Fibroblast of lung (primary cell): ENCODE measurements at regions not wholly inside any gene's neighbourhood (a gene's known extent, or its start where the extent isn't known, plus 50 kb on each side); places are given as distances from the start of the nearest gene placed in this dataset.

Experiments used
- DNase-seq, 2 donors: peaks; one replicate each; pipeline versions ENCODE4 v3.0.0 to v3.0.0-alpha.2; 2010; ENCODE audit warnings: low read depth in 2 of 2
- H2AFZ ChIP-seq: 2 replicates; pipeline ENCODE4 v1.5.1; 2012; ENCODE audit warnings: low read length, control low read depth, inconsistent platforms
- H3K27ac ChIP-seq: 2 replicates; pipeline ENCODE4 v1.5.1; 2011; ENCODE audit warnings: low read length, control low read depth; ENCODE audit not compliant: insufficient read depth
- H3K27me3 ChIP-seq: 2 replicates; pipeline ENCODE4 v1.5.1; 2011; ENCODE audit warnings: mild to moderate bottlenecking, low read length; ENCODE audit not compliant: control insufficient read depth, insufficient read depth
- H3K36me3 ChIP-seq: 2 replicates; pipeline ENCODE4 v1.5.1; 2011; ENCODE audit warnings: low read length; ENCODE audit not compliant: control insufficient read depth, insufficient read depth
- H3K4me1 ChIP-seq: 2 replicates; pipeline ENCODE4 v1.5.1; 2011; ENCODE audit warnings: low read length; ENCODE audit not compliant: control insufficient read depth, insufficient read depth; ENCODE audit errors: extremely low read depth
- H3K4me2 ChIP-seq: 2 replicates; pipeline ENCODE4 v1.5.1; 2011; ENCODE audit warnings: low read length, control low read depth; ENCODE audit not compliant: insufficient read depth; ENCODE audit errors: extremely low read depth
- H3K4me3 ChIP-seq, 4 experiments: fragments of 200-600 bp in 1 of 4; sonication (generic) in 1 of 4; replicated peaks in 1 of 4; 2 replicates each; pipeline ENCODE4 v1.5.1; 2011 to 2016; ENCODE audit warnings: low read length in 4 of 4, low read depth in 3 of 4, mild to moderate bottlenecking in 3 of 4, control low read depth in 2 of 4, inconsistent platforms in 1 of 4, mixed read lengths in 1 of 4; ENCODE audit not compliant: insufficient read depth in 1 of 4; ENCODE audit errors: control extremely low read depth in 1 of 4
- H3K79me2 ChIP-seq: 2 replicates; pipeline ENCODE4 v1.5.1; 2012; ENCODE audit warnings: mild to moderate bottlenecking, low read length, inconsistent platforms; ENCODE audit not compliant: control insufficient read depth, insufficient read depth
- H3K9ac ChIP-seq: 2 replicates; pipeline ENCODE4 v1.5.1; 2011; ENCODE audit warnings: mild to moderate bottlenecking, low read length, control low read depth; ENCODE audit not compliant: insufficient read depth
- H3K9me3 ChIP-seq: 2 replicates; pipeline ENCODE4 v1.5.1; 2012; ENCODE audit warnings: low read depth, low read length; ENCODE audit not compliant: control insufficient read depth, insufficient read depth
- H4K20me1 ChIP-seq: 2 replicates; pipeline ENCODE4 v1.5.1; 2011; ENCODE audit warnings: low read length; ENCODE audit not compliant: control insufficient read depth, insufficient read depth; ENCODE audit errors: extremely low read depth
- EZH2 ChIP-seq: IDR thresholded peaks from 2 replicates; pipeline ENCODE4 v1.5.1; 2012; ENCODE audit warnings: low read length, control low read depth, mild to moderate bottlenecking; ENCODE audit errors: missing control alignments
- TF ChIP-seq, protein P1 (sequence below), 2 donors: IDR thresholded peaks in 1 of 2; conservative IDR thresholded peaks in 1 of 2; 1 replicate in 1 of 2; 2 replicates in 1 of 2; pipeline ENCODE4 v1.5.1; 2011 to 2012; ENCODE audit warnings: low read length in 2 of 2, control low read depth in 1 of 2, inconsistent platforms in 1 of 2, low read depth in 1 of 2, mild to moderate bottlenecking in 1 of 2

DNA sequence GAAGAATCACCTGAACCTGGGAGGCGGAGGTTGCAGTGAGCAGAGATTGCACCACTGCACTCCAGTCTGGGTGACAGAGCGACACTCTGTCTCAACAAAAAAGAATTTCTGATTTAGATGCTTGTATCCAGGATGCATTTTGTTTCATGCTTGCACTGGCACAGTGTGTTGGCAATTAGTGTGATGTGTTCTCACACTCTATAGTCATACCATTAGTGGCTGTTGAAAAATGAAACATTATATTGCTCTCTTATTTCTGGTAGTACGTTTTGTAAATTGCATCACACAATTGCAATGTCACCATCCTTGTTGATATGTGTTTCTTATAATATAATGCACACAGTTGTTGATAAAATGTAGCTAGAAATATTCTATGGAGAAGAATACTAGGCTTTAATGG is 51.3 kb upstream of the RMST start:
- TF ChIP-seq, protein P1, sequence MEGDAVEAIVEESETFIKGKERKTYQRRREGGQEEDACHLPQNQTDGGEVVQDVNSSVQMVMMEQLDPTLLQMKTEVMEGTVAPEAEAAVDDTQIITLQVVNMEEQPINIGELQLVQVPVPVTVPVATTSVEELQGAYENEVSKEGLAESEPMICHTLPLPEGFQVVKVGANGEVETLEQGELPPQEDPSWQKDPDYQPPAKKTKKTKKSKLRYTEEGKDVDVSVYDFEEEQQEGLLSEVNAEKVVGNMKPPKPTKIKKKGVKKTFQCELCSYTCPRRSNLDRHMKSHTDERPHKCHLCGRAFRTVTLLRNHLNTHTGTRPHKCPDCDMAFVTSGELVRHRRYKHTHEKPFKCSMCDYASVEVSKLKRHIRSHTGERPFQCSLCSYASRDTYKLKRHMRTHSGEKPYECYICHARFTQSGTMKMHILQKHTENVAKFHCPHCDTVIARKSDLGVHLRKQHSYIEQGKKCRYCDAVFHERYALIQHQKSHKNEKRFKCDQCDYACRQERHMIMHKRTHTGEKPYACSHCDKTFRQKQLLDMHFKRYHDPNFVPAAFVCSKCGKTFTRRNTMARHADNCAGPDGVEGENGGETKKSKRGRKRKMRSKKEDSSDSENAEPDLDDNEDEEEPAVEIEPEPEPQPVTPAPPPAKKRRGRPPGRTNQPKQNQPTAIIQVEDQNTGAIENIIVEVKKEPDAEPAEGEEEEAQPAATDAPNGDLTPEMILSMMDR (conservative IDR thresholded peaks at IDR 0.05 in 1 of 2, IDR thresholded peaks at IDR 0.05 in 1 of 2; ENCODE audit: low read depth in 1 of 2, low read length in 2 of 2): no peak
- TF ChIP-seq EZH2: no peak
- Histone ChIP-seq H3K36me3 (no peaks in the 10 kb centered on the region), H2AFZ (no peak overlapping the region), H3K27ac (no peak overlapping the region), H3K4me3 (no peak overlapping the region), H3K79me2 (no peaks in the 10 kb centered on the region), H3K4me2 (no peak overlapping the region), H3K9me3 (no peaks in the 10 kb centered on the region), H3K9ac (no peak overlapping the region), H3K4me1 (no peaks in the 10 kb centered on the region), H3K27me3 (no peaks in the 10 kb centered on the region), H4K20me1 (no peaks in the 10 kb centered on the region)
- DNase-seq: no peak
